CD1c-positive myeloid dendritic cell (primary cell): ENCODE measurements at regions not wholly inside any gene's neighbourhood (a gene's known extent, or its start where the extent isn't known, plus 50 kb on each side); places are given as distances from the start of the nearest gene placed in this dataset.

Experiments used
- DNase-seq: peaks from one replicate; pipeline ENCODE4 v3.0.0-alpha.2; 2016; ENCODE audit errors: extremely low spot score

- no peak for DNase-seq
Measured at GRCh38 chr7:52897288-52897687, 138.1 kb upstream of the POM121L12 start.

- DNase-seq = no peak
Measured at GRCh38 chr7:52877240-52877639, 158.2 kb upstream of the POM121L12 start.

- DNase-seq = no peak
Measured at GRCh38 chr7:52876402-52876801, 159.0 kb upstream of the POM121L12 start.

- no peak for DNase-seq
Measured at GRCh38 chr7:52863652-52864051, 171.8 kb upstream of the POM121L12 start.

GRCh38 chr7:52862321-52862720 is 173.1 kb upstream of the POM121L12 start:
- no peak for DNase-seq

GRCh38 chr7:52857367-52857766 is 178.1 kb upstream of the POM121L12 start:
- DNase-seq = no peak

- DNase-seq = no peak
Measured at GRCh38 chr7:52854681-52855080, 180.8 kb upstream of the POM121L12 start.

GRCh38 chr7:52851547-52851946 is 183.9 kb upstream of the POM121L12 start:
- DNase-seq = no peak

- DNase-seq = no peak
Measured at GRCh38 chr7:52843436-52843835, 192.0 kb upstream of the POM121L12 start.

- DNase-seq = no peak
Measured at GRCh38 chr7:52842202-52842900, 193.1 kb upstream of the POM121L12 start.

- no peak for DNase-seq
Measured at GRCh38 chr7:52838981-52839411, 196.4 kb upstream of the POM121L12 start.

GRCh38 chr7:52831321-52831720 is 204.1 kb upstream of the POM121L12 start:
- no peak for DNase-seq

- no peak for DNase-seq
Measured at GRCh38 chr7:52830801-52831200, 204.6 kb upstream of the POM121L12 start.

GRCh38 chr7:52826515-52827265 is 208.7 kb upstream of the POM121L12 start:
- DNase-seq = no peak

- DNase-seq = no peak
Measured at GRCh38 chr7:52825611-52826010, 209.8 kb upstream of the POM121L12 start.

- DNase-seq = no peak
Measured at GRCh38 chr7:52811537-52811936, 223.9 kb upstream of the POM121L12 start.

GRCh38 chr7:52799817-52800216 is 235.6 kb upstream of the POM121L12 start:
- no peak for DNase-seq

GRCh38 chr7:52797801-52798200 is 237.6 kb upstream of the POM121L12 start:
- DNase-seq = no peak

- DNase-seq = no peak
Measured at GRCh38 chr7:52794621-52795020, 240.8 kb upstream of the POM121L12 start.

GRCh38 chr7:52791176-52791700 is 244.2 kb upstream of the POM121L12 start:
- no peak for DNase-seq

GRCh38 chr7:52786174-52786573 is 249.3 kb upstream of the POM121L12 start:
- DNase-seq = no peak

- DNase-seq = no peak
Measured at GRCh38 chr7:52782348-52782747, 253.1 kb upstream of the POM121L12 start.

GRCh38 chr7:52781250-52781649 is 254.2 kb upstream of the POM121L12 start:
- DNase-seq = no peak
